AG04450 (cell line): ENCODE measurements at regions not wholly inside any gene's neighbourhood (a gene's known extent, or its start where the extent isn't known, plus 50 kb on each side); places are given as distances from the start of the nearest gene placed in this dataset.

Experiments used
- CTCF ChIA-PET: fragments of 300-600, 350-600 bp; formaldehyde crosslinking; extraction: SDS; loops from one replicate; lab custom pipeline; 2022; ENCODE audit warnings: antibody characterized with exemption, inconsistent platforms; lab: Charles Lee
- POLR2A ChIA-PET: fragments of 350-600 bp; formaldehyde crosslinking; extraction: SDS; loops from one replicate; lab custom pipeline; 2021; ENCODE audit warnings: antibody characterized with exemption, inconsistent platforms; lab: Yijun Ruan, JAX
- DNase-seq: peaks from one replicate; pipeline ENCODE4 v3.0.0-alpha.2; 2011; ENCODE audit warnings: low read depth, low spot score
- H3K27ac ChIP-seq: one replicate; pipeline ENCODE4 v1.5.1; 2012; ENCODE audit warnings: low read depth, low read length, control low read depth
- H3K27me3 ChIP-seq: one replicate; pipeline ENCODE4 v1.6.0; 2012; ENCODE audit warnings: low read length; ENCODE audit not compliant: control insufficient read depth, insufficient read depth
- H3K4me3 ChIP-seq: 2 replicates; pipeline ENCODE4 v1.5.1; 2011; ENCODE audit warnings: mild to moderate bottlenecking, low read depth, low read length, control low read depth
- H3K9me3 ChIP-seq: 2 replicates; pipeline ENCODE4 v1.5.1; 2012; ENCODE audit warnings: low read length; ENCODE audit not compliant: control insufficient read depth, insufficient read depth
- TF ChIP-seq, protein P1 (sequence below): IDR thresholded peaks from 2 replicates; pipeline ENCODE4 v1.5.1; 2011; ENCODE audit warnings: low read depth, low read length, control low read depth, inconsistent platforms

DNA sequence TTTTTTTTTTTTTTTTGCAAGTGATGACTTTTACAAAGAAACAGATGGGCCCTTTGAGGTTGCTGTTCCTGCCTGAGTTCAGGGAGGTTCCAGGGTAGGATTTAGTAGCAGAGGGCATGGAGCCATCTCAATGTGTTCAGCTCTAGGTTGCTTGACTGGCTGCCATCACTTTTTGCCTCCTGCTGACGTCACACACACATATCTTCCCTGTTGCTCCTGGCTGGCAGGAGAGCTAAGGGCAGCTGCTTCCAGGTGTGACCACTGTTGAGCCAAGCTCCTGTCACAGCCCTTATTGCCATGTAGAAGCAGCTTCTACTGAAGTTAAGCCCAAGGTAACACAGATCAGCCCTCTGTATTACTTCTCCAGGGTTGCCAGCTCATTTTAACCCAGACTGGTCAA, 394.2 kb upstream of the SPRED2 start:
- no peaks in the 10 kb centered on the region for H3K9me3 ChIP-seq
- ChIA-PET POLR2A (no interaction called here), CTCF (no interaction called here)
- TF ChIP-seq, protein P1, sequence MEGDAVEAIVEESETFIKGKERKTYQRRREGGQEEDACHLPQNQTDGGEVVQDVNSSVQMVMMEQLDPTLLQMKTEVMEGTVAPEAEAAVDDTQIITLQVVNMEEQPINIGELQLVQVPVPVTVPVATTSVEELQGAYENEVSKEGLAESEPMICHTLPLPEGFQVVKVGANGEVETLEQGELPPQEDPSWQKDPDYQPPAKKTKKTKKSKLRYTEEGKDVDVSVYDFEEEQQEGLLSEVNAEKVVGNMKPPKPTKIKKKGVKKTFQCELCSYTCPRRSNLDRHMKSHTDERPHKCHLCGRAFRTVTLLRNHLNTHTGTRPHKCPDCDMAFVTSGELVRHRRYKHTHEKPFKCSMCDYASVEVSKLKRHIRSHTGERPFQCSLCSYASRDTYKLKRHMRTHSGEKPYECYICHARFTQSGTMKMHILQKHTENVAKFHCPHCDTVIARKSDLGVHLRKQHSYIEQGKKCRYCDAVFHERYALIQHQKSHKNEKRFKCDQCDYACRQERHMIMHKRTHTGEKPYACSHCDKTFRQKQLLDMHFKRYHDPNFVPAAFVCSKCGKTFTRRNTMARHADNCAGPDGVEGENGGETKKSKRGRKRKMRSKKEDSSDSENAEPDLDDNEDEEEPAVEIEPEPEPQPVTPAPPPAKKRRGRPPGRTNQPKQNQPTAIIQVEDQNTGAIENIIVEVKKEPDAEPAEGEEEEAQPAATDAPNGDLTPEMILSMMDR, result no peak
- no peak overlapping the region for H3K27ac ChIP-seq
- DNase-seq, result no peak
- H3K4me3 ChIP-seq, result no peak overlapping the region
- H3K27me3 ChIP-seq, result peaks cover 6% of the 10 kb centered on the region

DNA sequence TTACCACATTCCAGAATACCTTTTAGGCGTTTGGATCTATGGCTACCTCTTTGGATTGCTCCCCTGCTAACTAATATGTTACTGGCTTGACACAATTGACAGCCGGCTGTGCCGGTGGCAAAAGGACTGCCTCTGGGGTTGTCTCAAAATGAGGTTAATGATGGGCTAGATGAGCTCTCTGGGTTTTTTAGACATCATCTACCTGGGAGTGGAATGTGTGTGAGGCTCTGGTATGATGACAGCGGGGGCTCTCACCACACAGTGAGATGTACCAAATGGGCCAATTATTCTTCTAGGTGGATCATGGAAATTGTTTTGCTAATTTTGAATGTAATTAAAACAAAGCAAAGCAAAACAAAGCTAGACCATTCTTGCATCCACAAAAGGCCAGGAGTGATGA, 391.1 kb upstream of the SPRED2 start:
- no peak overlapping the region for H3K4me3 ChIP-seq
- no peak for DNase-seq
- H3K9me3 ChIP-seq, result no peaks in the 10 kb centered on the region
- peaks cover 6% of the 10 kb centered on the region for H3K27me3 ChIP-seq
- H3K27ac ChIP-seq, result no peak overlapping the region
- CTCF ChIA-PET, result no interaction called here
- POLR2A ChIA-PET, result no interaction called here
- TF ChIP-seq, protein P1, result no peak

DNA sequence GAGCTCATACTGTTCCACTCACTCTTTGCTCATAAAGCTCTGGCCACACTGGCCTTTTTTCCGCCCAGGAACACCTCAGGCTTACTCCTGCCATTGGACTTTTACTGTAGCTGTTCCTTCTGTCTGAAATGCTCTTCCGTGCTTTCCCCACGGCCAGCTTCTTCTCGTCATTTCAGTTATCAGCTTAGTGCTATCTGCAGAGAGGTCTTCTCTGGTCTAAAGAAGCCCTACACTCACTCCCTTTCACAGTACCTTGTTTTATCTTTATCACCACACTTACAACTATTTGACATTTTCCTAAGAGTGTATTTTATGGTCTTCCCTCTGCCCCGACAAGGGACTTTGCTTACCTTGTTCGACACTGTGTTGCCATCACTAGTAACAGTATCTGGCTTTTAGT, 388.1 kb upstream of the SPRED2 start:
- Histone ChIP-seq H3K27ac (no peak overlapping the region), H3K9me3 (no peaks in the 10 kb centered on the region), H3K4me3 (no peak overlapping the region), H3K27me3 (peaks cover 2% of the 10 kb centered on the region)
- TF ChIP-seq, protein P1, result no peak
- ChIA-PET POLR2A (no interaction called here), CTCF (interaction anchor here (1.2 kb wide), 1 partner anchor 19 kb away, joined by 4 read pairs; no protein-coding TSS in a partner anchor)
- no peak for DNase-seq

DNA sequence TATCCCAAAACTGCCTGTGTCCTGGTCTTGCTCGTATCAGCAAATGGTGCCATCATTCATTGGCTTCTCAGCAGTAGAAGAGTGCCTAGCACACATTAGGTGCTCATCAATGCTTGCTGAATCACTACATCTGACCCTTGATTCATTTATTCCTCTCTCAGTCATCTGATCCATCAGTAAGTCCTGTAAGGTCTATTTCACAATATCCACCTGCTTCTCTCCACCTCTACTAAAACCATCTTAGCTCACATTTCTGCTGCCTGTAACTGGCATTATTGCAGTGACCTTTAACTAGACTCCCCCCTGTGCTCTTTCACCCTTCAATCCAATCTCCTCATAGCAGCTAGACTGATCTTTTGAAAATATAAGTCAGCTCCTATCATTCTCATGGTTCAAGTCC, 387.6 kb upstream of the SPRED2 start:
- H3K9me3 ChIP-seq, result no peaks in the 10 kb centered on the region
- H3K27ac ChIP-seq, result no peak overlapping the region
- TF ChIP-seq, protein P1, result no peak
- no peak for DNase-seq
- peaks cover 2% of the 10 kb centered on the region for H3K27me3 ChIP-seq
- POLR2A ChIA-PET, result no interaction called here
- CTCF ChIA-PET, result interaction anchor here (0.6 to 1.2 kb wide), 2 partner anchors 19 to 755 kb away, joined by 4 to 7 read pairs; no protein-coding TSS in a partner anchor
- no peak overlapping the region for H3K4me3 ChIP-seq

DNA sequence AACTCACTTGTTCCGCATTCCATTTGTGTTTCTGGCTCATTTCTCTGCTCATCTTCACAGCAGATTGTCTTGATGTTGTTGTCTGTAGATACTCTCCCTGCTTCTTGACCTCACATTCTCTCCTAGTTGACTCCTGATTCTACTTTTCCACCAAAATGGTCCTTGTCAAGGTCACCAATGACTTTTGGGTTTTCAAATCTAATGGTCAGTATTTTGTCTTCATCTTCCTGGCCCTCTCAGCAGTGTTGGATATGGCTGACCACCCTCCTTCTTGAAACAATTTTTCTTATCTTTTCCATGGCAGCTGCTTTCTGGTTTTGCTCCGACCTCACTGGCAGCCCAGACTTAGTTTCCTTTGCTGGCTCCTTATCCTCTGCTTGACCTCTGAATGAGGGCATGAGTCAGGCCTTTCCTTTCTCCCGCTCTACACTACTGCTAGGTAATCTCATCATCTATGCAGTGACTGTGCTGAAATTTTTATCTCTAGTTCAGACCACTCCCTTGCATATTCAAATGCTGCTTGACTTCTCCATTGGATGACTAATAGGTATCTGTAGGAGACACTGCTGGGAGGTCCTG, 386.6 kb upstream of the SPRED2 start:
- TF ChIP-seq, protein P1, result no peak
- H3K27me3 ChIP-seq, result peaks cover 2% of the 10 kb centered on the region
- no peak overlapping the region for H3K27ac ChIP-seq
- no peaks in the 10 kb centered on the region for H3K9me3 ChIP-seq
- POLR2A ChIA-PET, result no interaction called here
- H3K4me3 ChIP-seq, result no peak overlapping the region
- CTCF ChIA-PET, result no interaction called here
- DNase-seq, result no peak
